ENCODE measurements at regions not wholly inside any gene's neighbourhood (a gene's known extent, or its start where the extent isn't known, plus 50 kb on each side); places are given as distances from the start of the nearest gene placed in this dataset.

DNA sequence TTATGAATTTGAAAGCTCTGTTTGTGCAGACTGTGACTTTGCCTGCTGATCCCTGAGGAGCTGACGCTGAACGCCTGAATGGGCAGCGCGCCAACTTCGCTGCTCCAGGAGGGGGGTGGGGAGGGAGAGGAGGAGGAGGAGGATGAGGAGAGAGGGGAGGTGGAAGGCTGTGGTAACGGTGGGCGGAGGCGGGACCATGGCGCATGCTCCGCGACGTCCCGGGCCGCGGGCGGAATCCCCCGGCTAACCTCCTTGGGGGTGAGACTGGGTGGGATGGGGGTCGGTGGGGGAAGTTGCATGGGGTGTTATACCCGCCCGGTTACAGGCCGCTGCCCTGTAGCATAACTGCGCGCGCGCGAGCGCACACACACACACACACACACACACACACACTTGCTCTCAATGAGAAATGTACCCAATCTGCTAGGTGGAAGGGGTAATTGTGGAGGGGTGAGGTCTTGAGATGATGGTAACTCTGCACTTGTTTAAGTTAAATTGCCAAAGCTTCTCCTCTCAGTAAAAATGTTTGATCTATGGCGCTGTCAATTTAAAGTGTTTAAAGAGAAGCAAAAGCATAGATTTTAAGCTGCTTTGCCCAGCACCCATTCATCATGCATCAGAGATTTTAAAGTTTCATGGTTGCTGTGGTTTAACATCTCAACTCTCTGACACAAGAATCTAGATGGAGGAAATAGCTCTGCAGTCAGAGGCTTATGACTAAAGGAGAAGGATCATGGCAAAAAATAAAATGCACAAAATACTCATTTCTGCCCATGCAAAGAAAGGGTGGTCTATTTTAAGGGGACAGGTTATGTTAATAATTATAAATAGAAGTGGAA is 76.6 kb upstream of the TBCA start:
- Mint-ChIP-seq H3K27ac (peak overlapping the region in 3 of 6 donors; percentile 47 to 51 (median 49)), H3K4me1 (peaks cover 23% of the 10 kb centered on the region in 2 donors), H3K4me3 (peak overlapping the region; percentile 69 to 90 (median 82)), H3K27me3 (ENCODE audit: low read depth in 3 of 3) (peaks cover 3 to 37% (median 13%) of the 10 kb centered on the region in 3 donors), H3K36me3 (peaks cover 0 to 3% (median 0%) of the 10 kb centered on the region in 3 donors), H3K9me3 (no peaks in the 10 kb centered on the region)
- peak; percentile 18 to 48 (median 21) for DNase-seq

DNA sequence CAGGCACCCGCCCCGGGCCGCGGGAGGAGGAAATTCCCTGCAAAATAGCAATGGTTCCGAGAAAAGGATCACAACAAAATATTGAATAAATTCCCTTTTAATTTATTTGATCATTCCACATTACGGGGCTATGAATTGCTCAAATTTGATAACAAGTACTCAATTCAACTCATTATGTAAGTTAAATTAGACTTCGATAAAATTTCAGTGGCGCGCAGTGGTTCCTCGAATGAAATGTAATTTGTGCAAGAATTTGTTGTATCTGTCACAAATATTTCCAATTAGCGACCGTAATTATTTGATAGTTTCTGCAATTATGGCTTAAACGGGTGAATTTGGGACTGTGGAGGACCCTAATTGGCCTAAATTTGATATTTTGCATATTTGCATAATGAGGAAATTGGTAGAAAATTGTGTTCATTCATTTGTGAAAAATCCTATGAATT is 76.0 kb upstream of the TBCA start:
- Mint-ChIP-seq H3K9me3 (peaks cover 0 to 2% (median 0%) of the 10 kb centered on the region in 6 donors), H3K27me3 (ENCODE audit: low read depth in 3 of 3) (peaks cover 3 to 37% (median 13%) of the 10 kb centered on the region in 3 donors), H3K4me1 (peaks cover 23% of the 10 kb centered on the region in 2 donors), H3K36me3 (peaks cover 0 to 3% (median 0%) of the 10 kb centered on the region in 3 donors), H3K27ac (peak overlapping the region in 2 of 6 donors; percentile 49 to 51), H3K4me3 (peak overlapping the region; percentile 69 to 90 (median 82))
- no peak for DNase-seq

DNA sequence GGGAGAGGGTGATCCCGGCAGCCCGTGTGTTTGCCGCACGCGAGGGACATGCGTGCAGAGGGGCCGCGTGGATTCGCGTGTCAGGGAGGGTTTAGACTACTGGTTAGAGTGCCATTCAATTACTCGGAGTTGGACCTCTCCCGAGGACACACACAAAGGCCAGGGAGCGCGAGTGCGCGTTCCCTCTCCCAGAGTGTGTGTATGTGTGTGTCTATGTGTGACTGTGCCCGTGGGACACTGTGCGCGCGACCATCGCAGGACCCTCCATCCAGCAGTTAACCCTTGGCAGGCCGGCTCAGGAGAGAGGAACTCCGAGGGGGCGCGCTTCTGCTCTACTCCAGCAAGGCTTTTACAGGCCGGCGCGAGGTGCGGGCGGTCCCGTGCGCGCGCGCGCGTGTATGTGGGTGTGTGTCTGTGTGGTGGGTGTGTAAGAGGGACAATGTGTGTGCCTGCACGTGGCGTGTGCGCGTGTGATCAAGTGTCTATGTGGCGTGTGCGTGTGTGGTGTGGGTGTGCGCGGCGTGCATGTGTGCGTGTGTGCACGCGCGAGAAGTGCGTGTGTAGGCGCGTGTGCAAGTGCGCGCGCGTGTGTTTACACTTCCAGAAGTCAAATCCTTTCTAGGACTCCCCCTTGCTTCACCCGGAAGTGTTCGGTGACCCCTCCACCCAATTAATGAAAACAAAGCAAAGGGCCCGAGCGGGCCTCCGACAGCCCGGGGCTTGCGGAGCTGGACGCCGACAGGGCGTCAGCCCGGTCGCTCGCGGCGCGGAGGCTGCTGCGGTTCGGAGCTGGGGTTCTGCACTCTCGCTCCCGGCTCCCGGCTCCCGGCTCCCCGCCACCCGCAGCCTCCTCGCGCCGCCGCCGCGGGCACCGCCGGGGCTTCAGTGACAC is 75.3 kb upstream of the TBCA start:
- peak in 1 of 3 donors; percentile 5 for DNase-seq
- peaks cover 0 to 3% (median 0%) of the 10 kb centered on the region in 3 donors for H3K36me3 Mint-ChIP-seq

DNA sequence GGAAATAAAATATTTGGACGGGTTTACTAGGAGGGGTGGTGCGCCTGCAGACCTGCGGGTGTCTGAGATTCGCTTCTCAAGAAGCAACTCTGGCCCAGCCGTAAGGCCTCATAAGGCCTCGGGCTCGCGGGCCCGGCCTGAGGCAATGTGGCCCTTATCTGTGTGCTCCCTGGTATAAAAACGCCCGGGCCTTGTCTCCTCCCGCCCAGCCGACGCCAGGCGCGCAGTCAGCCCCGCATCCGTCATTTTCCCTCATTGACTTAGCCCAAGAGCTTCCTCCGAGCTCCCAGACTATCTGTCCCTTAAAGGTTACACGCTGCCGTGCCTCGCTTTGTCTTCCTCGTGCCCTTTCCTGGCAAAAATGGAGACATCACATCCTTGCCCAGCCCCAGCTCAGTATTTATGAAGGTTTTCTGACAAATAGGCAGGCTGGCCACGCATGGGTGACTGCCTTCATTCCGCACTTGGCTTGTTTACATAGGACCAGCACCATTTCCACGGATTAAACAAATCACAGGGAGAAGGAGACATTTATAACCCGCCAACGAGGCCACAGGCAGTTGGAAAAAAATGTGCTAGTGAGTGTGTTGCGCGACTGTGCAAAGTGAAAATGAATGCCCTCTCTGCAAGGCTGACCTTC is 74.5 kb upstream of the TBCA start:
- no peak overlapping the region for H3K27ac Mint-ChIP-seq
- H3K9me3 Mint-ChIP-seq, result peaks cover 0 to 2% (median 0%) of the 10 kb centered on the region in 6 donors
- H3K4me1 Mint-ChIP-seq, result peaks cover 23 to 24% of the 10 kb centered on the region in 2 donors
- DNase-seq, result no peak
- peak overlapping the region; percentile 18 to 75 (median 70) for H3K4me3 Mint-ChIP-seq
- H3K36me3 Mint-ChIP-seq, result no peaks in the 10 kb centered on the region
- peaks cover 3 to 37% (median 13%) of the 10 kb centered on the region in 3 donors for H3K27me3 Mint-ChIP-seq (ENCODE audit: low read depth in 3 of 3)

More for the DNA sequence above, 75.3 kb upstream of the TBCA start:
- Mint-ChIP-seq H3K4me3 (peak overlapping the region; percentile 70 to 90 (median 82)), H3K4me1 (peaks cover 23% of the 10 kb centered on the region in 2 donors), H3K9me3 (peaks cover 0 to 2% (median 0%) of the 10 kb centered on the region in 6 donors), H3K27me3 (ENCODE audit: low read depth in 3 of 3) (peaks cover 3 to 35% (median 13%) of the 10 kb centered on the region in 3 donors), H3K27ac (peak overlapping the region in 2 of 6 donors; percentile 17 to 49)

DNA sequence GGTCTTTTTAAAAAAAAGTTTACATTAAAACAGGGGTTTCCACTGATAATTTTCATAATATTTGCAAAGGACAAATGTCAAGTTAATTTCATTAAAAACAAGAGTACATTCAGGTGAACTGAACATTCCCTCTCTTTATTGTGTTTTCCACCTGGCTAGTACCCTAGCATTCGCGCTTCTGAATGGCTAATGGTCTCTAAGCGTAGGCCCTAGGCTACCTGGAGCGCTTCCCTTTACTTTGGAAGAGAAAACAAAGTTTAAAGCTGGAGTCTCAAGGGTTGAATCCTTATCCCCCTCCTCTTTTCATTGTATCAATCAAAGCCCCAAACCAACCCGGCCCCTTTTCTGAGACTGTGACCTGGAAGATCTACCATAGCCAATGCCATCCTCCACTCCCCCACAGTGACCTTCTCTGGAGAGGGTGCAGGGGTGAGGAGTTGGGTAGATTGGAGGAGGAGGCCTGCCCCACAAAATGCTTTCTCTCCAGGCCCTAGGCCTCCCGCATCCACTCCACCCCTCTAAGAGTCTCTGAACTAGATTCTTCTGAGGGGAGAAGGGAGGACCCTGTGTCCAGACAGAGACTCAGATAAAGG is 73.3 kb upstream of the TBCA start:
- H3K27ac Mint-ChIP-seq, result no peak overlapping the region
- no peak for DNase-seq
- H3K27me3 Mint-ChIP-seq (ENCODE audit: low read depth in 3 of 3), result peaks cover 3 to 33% (median 13%) of the 10 kb centered on the region in 3 donors
- peaks cover 25 to 35% of the 10 kb centered on the region in 2 donors for H3K4me1 Mint-ChIP-seq
- H3K9me3 Mint-ChIP-seq, result peaks cover 0 to 2% (median 0%) of the 10 kb centered on the region in 6 donors
- H3K36me3 Mint-ChIP-seq, result no peaks in the 10 kb centered on the region
- peak overlapping the region in 1 of 5 donors; percentile 36 for H3K4me3 Mint-ChIP-seq

DNA sequence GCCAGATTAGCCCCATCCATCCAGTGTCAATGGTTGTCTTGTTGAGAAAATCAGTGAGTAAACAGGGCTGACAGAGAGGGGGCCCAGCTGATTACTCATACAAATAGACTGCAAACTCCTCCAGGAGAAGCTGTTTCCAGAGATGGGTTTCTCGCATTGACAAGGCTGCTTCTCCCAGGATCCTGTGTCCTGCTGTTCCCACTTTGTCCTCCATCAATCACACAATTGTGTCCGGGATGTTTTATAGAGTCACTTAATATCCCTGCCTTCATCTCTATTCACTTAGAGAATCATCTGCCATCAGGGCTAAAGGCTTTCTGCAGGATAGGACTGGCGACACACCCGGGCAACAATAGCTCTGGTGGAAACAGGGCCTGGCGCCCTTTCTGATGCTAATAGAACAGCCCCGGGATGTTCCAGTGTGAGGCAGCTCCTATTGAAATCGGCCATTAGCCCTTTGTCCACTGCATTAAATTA is 71.7 kb upstream of the TBCA start:
- Mint-ChIP-seq H3K27ac (no peak overlapping the region), H3K27me3 (ENCODE audit: low read depth in 3 of 3) (peaks cover 6 to 29% (median 18%) of the 10 kb centered on the region in 3 donors), H3K4me3 (no peak overlapping the region)

DNA sequence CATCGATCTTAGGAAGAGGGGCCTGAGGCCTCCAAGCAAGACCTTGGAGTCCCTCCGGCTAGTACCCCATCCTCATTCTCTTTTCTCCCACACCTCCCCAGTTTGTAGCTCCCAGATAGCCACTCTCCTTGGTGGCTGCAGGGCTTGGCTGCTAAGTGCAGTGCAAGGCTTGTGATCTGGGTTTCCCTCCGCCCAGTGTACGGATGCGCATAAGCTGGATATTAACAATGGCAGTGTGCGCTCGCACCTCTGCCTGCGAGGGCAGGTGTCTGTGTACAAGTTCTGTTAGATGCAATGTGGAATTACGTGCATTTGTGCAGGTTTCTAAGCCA is 71.0 kb upstream of the TBCA start:
- no peak overlapping the region for H3K4me3 Mint-ChIP-seq

More for the DNA sequence above, 71.7 kb upstream of the TBCA start:
- Mint-ChIP-seq H3K4me1 (peaks cover 24 to 35% of the 10 kb centered on the region in 2 donors), H3K36me3 (no peaks in the 10 kb centered on the region), H3K9me3 (peaks cover 0 to 4% (median 0%) of the 10 kb centered on the region in 6 donors)
- DNase-seq, result no peak

DNA sequence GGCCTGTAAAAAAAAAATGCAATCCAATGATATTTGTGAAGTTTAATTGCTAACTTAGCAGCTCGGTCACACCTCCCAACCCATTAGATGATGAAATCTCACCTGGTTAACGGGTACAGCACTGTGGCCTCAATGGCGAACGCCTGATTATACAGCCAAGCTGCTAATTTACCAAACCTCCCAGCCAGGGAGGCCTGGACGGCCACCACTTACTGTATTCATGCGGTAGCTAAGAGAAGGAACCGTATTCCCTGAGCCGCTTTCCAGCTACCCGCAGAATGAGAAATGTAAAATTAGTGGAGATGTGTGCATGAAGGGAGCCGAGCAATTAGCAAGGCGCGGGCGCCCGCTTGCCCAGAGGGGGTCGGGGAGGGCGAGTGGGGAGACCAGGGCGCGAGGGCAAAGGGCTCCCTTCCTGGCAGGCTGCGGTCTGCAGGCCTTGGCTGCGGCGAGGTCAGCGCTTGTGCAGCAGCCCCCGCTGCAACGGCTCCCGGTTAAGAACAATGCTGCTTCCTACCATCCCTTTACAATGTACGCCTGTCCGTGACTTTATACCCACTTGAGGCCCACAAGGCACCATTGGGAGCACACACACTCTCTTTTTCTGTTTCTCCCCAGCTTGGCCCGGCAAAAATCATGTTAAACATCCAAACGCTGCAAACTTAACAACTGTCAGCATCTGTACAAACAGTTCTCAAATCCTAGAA is 70.4 kb upstream of the TBCA start:
- Mint-ChIP-seq H3K36me3 (no peaks in the 10 kb centered on the region), H3K4me1 (peaks cover 15 to 26% of the 10 kb centered on the region in 2 donors), H3K27me3 (ENCODE audit: low read depth in 3 of 3) (peaks cover 8 to 29% (median 11%) of the 10 kb centered on the region in 3 donors), H3K4me3 (no peak overlapping the region), H3K9me3 (peaks cover 0 to 4% (median 0%) of the 10 kb centered on the region in 6 donors), H3K27ac (no peak overlapping the region)
- no peak for DNase-seq

More for the DNA sequence above, 71.0 kb upstream of the TBCA start:
- DNase-seq, result no peak
- Mint-ChIP-seq H3K4me1 (peaks cover 16 to 27% of the 10 kb centered on the region in 2 donors), H3K27me3 (ENCODE audit: low read depth in 3 of 3) (peaks cover 6 to 29% (median 11%) of the 10 kb centered on the region in 3 donors), H3K36me3 (no peaks in the 10 kb centered on the region), H3K27ac (no peak overlapping the region), H3K9me3 (peaks cover 0 to 4% (median 0%) of the 10 kb centered on the region in 6 donors)

DNA sequence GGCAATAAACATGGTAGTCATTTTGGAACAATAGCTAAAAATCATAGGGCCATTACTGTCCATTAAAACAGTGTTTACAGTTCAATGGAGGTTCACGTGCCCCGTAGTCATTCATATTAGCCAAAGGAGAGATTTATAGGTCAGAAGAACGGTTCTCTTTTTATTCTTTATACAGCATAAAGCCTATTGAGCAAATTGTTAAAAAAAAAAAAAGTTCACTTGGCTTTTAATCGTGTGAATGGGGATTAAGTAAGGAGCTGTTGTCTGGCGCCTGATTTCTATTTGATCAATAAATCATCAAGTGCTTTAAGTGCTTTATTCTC is 69.1 kb upstream of the TBCA start:
- DNase-seq, result no peak
- Mint-ChIP-seq H3K27ac (no peak overlapping the region), H3K27me3 (ENCODE audit: low read depth in 3 of 3) (peaks cover 8 to 21% (median 11%) of the 10 kb centered on the region in 3 donors), H3K9me3 (peaks cover 0 to 4% (median 0%) of the 10 kb centered on the region in 6 donors), H3K4me3 (peak overlapping the region in 3 of 5 donors; percentile 46 to 73 (median 63)), H3K36me3 (no peaks in the 10 kb centered on the region), H3K4me1 (peaks cover 7 to 20% of the 10 kb centered on the region in 2 donors)

DNA sequence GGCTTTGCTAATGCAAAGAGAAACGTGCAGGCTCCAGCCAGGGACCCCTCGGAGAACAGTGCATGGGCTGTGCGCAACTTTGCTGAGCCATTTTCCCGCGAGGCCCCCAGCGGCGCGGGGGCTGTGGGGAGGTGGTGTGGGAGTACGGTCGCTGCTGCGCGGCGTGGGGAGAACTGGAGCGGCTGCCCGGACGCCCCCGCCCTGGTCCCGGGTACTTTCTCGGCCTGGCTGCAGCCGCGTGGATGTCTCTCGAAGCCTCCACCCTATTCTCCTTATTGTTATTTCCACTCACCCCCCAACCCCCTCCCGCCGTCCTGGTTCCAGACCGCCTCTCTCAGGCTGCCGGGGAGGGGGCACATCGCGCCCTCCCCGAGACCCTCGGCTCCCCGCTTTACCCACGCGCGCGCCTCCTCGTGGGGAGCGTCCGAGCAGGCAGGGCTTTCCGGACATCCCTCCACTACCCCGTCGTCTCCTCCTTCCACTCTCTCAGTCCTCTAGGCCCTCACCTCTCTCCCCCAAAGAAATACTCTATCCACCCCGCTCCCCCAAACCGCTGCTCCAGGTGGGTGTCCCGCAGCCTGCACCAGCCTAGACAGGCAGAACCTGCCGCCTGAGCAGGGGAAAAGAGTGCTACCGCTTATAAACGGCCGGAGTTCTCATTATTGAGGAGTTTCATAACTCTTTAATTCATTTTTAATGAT is 68.6 kb upstream of the TBCA start:
- Mint-ChIP-seq H3K4me1 (peaks cover 7 to 20% of the 10 kb centered on the region in 2 donors), H3K27me3 (ENCODE audit: low read depth in 3 of 3) (peaks cover 8 to 18% (median 11%) of the 10 kb centered on the region in 3 donors), H3K36me3 (no peaks in the 10 kb centered on the region), H3K4me3 (peak overlapping the region in 4 of 5 donors; percentile 21 to 73 (median 58)), H3K27ac (no peak overlapping the region), H3K9me3 (peaks cover 0 to 4% (median 0%) of the 10 kb centered on the region in 6 donors)
- DNase-seq, result no peak

DNA sequence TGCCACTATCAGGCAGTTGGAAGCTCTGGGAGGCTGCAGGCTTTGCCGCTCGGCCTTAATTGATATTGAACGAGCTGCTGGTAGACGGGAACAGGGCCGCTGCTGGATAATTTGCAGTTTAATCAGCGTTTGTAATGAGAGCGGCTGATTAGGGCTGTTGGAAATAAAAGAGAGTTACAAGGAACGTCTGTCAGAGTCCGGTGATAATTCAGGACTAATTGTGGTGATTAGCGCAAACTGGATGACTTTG is 68.2 kb upstream of the TBCA start:
- no peak overlapping the region for H3K27ac Mint-ChIP-seq
- H3K36me3 Mint-ChIP-seq, result no peaks in the 10 kb centered on the region
- H3K4me1 Mint-ChIP-seq, result peaks cover 7 to 20% of the 10 kb centered on the region in 2 donors
- peak overlapping the region in 4 of 5 donors; percentile 19 to 73 (median 54) for H3K4me3 Mint-ChIP-seq
- peaks cover 0 to 4% (median 0%) of the 10 kb centered on the region in 6 donors for H3K9me3 Mint-ChIP-seq
- no peak for DNase-seq
- peaks cover 8 to 17% (median 11%) of the 10 kb centered on the region in 3 donors for H3K27me3 Mint-ChIP-seq (ENCODE audit: low read depth in 3 of 3)
